ENCODE measurements at regions not wholly inside any gene's neighbourhood (a gene's known extent, or its start where the extent isn't known, plus 50 kb on each side); places are given as distances from the start of the nearest gene placed in this dataset.
A peak's percentile ranks its signal among the peaks of the same experiment; 100 is the strongest.

DNA sequence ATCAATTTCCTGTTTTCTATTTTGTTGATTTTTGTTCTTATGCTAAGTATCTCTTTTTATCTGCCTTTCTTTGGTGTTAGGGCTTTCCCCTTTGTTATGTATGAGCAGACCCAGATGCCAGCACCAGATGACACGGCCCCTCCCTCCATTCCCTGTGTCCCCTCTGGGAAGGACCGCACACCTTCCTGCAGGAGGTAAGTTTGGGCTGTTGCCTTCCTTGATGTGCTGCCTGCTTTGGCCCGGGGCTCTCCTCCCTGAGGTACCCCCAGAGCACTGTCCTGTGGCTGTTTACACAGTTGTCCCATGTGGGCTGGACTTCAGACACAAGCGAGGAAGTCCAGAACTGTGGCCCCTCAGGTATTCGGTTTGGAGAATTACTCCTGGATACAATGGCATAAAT is 343.8 kb upstream of the IRX1 start:
- DNase-seq (no peak), ATAC-seq (replicated peaks) (no peak)
- Mint-ChIP-seq H3K9me3 (peaks cover 3 to 17% of the 10 kb centered on the region in 2 donors), H3K27me3 (no peaks in the 10 kb centered on the region), H3K4me3 (no peak overlapping the region), H3K4me1 (no peaks in the 10 kb centered on the region), H3K27ac (no peak overlapping the region), H3K36me3 (peaks cover 0 to 2% of the 10 kb centered on the region in 2 donors)

DNA sequence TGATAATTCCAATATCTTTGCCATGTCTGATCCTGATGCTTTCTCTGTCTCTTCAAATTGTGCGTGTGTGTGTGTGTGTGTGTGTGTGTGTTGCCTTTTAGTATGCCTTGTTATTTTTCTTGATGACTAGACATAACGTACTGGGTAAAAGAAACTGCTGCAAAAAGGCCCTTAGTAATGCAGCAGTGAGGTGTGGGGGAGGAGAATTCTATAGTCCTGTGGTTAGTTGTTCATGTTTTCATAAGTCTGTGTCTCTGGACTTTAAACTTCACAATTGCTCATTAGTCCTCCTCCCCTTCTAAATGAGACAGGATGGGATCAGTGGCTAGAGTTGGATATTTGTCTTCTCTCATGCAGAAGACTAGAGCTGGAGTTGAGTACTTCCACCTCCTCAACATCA is 346.2 kb upstream of the IRX1 start:
- no peaks in the 10 kb centered on the region for H3K4me1 Mint-ChIP-seq
- peaks cover 0 to 2% of the 10 kb centered on the region in 2 donors for H3K36me3 Mint-ChIP-seq
- ATAC-seq (replicated peaks) (no peak), DNase-seq (no peak)
- no peaks in the 10 kb centered on the region for H3K27me3 Mint-ChIP-seq
- peaks cover 3 to 17% of the 10 kb centered on the region in 2 donors for H3K9me3 Mint-ChIP-seq
- H3K27ac Mint-ChIP-seq: no peak overlapping the region
- no peak overlapping the region for H3K4me3 Mint-ChIP-seq

DNA sequence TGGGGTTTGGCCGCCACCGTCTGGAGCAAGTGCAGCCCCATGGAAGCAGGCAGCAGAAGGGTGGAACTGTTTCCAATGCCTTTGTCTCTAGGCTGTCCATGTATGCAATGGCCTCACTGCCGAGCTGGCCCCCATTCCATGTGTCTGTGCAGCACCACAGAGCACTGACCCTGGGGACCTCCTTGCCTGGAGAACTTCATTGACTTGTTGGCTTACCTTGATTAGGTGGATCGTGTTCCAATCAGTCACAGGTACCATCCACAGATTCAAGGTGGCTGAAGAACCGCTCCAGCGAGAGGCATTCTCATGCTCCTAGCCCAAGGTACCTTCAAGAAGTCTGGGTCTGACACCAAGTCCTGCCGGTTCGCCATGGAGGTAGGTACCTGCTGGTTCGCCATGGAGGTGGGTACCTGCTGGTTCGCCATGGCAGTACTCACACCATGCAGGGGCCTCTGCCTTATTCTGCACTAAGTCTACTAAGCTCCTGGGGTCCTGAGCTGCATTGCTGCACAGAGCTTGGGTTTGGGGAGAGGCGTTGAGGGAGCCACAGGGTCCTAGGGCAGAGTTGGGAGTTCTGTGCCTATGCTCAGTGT is 358.3 kb upstream of the IRX1 start:
- ATAC-seq (replicated peaks) (no peak), DNase-seq (no peak)
- no peaks in the 10 kb centered on the region for H3K27me3 Mint-ChIP-seq
- peaks cover 5 to 15% of the 10 kb centered on the region in 2 donors for H3K9me3 Mint-ChIP-seq
- H3K4me3 Mint-ChIP-seq: no peak overlapping the region
- no peaks in the 10 kb centered on the region for H3K36me3 Mint-ChIP-seq
- no peaks in the 10 kb centered on the region for H3K4me1 Mint-ChIP-seq
- H3K27ac Mint-ChIP-seq: no peak overlapping the region

DNA sequence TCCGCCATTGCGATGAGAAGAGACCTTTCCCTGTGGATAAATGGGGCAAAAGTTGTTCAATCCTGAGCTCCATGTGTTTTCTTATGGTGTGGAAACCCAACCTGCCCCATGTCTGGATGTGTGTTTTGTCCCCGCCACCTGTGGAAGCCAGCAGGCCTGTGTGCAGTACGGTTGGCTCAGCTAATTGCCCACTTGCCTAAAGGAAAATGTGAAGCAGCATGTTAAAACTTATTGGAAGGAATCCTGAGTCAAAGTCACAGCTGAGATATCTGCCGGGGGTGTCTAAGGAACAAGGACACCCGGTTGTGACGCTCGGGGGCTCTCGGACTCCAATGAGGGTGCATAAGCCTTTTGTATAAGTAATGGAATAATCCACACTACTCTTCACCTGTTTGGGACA is 361.1 kb upstream of the IRX1 start:
- no peak for ATAC-seq (replicated peaks)
- H3K4me1 Mint-ChIP-seq: no peaks in the 10 kb centered on the region
- no peak overlapping the region for H3K27ac Mint-ChIP-seq
- H3K27me3 Mint-ChIP-seq: no peaks in the 10 kb centered on the region
- H3K4me3 Mint-ChIP-seq: no peak overlapping the region
- no peaks in the 10 kb centered on the region for H3K36me3 Mint-ChIP-seq
- no peak for DNase-seq
- peaks cover 5 to 14% of the 10 kb centered on the region in 2 donors for H3K9me3 Mint-ChIP-seq

DNA sequence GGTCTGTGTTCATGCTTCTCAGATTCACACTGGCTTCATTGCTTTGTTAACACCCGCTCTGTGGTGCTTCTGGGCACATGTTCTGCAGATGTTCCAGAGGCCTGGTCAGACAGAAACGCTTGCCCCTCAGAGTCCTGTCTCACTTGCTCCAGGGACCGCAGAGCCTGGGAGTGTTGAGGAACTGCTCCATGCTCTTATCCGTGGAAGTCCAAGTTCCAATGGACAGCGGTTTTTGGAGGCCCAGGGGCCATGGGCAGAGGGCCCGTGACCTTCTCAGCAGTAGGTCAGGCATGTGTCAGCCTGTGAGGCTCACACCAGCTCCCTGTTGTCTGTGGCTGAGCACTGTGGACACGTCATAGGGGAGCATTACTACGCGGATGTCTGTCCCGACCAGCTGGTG is 364.7 kb upstream of the IRX1 start:
- Mint-ChIP-seq H3K9me3 (peaks cover 4 to 9% of the 10 kb centered on the region in 2 donors), H3K4me1 (no peaks in the 10 kb centered on the region), H3K36me3 (no peaks in the 10 kb centered on the region), H3K27me3 (no peaks in the 10 kb centered on the region), H3K4me3 (no peak overlapping the region), H3K27ac (peak overlapping the region; percentile 62)
- no peak for DNase-seq
- no peak for ATAC-seq (replicated peaks)

DNA sequence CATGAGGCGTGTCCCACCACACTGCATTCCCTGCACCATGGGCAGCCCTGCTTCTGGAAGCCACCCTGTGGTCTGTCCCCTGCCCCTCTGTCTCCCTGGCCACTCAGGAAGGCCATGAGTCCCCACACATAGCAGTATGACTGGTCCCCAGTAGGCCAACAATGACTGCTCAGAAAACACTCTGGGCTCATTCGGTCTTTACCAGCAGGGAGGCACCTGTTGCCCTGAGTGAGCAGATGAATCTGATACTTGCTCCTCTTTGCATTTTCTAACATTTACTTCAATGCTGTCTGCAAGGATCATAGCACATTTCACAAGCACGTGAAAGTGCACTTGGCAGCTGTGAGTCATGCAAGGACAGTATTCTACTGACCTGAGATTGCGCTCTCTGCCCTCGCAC is 365.4 kb upstream of the IRX1 start:
- no peaks in the 10 kb centered on the region for H3K4me1 Mint-ChIP-seq
- peaks cover 4 to 8% of the 10 kb centered on the region in 2 donors for H3K9me3 Mint-ChIP-seq
- no peaks in the 10 kb centered on the region for H3K36me3 Mint-ChIP-seq
- H3K4me3 Mint-ChIP-seq: no peak overlapping the region
- ATAC-seq (replicated peaks): no peak
- H3K27ac Mint-ChIP-seq: no peak overlapping the region
- no peaks in the 10 kb centered on the region for H3K27me3 Mint-ChIP-seq
- no peak for DNase-seq

DNA sequence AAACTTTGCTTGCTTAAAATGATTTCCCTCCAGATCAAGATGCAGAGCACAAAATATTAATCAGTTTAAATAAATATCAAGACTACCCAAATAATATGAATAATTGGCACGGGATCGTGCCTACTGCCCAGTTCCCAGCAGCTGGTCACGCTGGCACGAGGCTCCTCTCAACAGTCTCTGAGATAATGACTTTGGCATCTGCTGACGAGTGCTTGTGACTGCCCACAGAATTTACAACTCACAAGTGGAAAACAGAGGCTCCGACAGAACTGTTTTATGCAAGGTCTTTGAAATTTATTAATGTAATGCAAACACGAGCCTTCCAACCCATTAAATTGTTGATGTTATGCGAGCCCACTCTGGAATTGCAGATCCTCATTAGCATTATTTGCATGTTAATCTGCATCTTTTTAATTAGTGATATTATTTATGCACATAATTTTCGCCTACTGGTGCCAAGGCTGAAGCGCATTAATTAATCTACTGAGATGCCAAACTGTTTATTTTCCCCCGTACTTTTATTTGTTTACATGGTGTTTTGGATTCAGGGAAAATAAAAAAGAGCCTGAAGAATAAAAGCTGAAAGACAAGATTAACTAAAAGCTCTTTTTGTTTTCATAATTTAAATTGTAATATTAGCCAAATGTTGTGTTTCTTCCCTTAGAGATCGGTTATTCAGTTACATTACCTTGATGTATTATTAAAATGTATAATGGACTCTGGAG is 369.3 kb upstream of the IRX1 start:
- Mint-ChIP-seq H3K4me3 (no peak overlapping the region), H3K36me3 (no peaks in the 10 kb centered on the region), H3K4me1 (no peaks in the 10 kb centered on the region), H3K27ac (no peak overlapping the region), H3K9me3 (peaks cover 4 to 10% of the 10 kb centered on the region in 2 donors), H3K27me3 (no peaks in the 10 kb centered on the region)
- DNase-seq: no peak
- no peak for ATAC-seq (replicated peaks)

DNA sequence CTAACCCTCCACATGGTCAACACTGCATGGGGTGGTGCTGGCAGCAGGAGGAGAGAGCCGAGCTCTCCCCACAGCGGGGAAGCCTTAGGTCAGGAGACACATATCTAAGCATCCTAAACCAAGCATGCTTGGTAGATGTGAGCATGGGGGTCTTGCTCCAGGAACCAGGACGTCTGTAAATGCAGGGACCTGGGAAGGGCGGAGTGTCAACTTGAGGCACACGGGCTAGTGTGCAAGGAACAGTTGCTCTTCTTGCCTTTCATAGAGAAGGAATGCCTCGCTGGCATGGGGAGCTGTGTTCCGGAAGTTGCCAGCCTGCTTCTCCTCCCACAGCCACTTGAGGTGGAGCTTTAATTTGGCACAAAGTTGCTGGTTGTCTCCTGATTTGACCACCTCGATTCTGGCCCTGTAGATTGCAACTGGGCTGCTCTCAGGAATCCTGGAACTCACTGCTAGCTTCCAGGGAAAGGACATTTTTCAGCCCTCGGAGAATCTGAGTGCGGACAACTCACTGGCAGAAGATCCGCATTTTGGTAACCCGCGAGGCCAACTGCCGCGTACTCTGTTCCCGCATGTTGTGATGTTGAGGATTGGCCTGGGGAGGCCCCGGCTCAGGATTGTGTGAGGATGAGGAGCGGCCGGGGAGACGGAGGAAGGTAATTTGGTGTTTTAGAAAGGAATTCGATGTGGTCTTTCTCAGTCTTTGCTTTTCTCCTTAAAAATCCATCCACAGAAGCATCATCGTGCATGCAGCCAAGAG is 370.3 kb upstream of the IRX1 start:
- Mint-ChIP-seq H3K27me3 (no peaks in the 10 kb centered on the region), H3K9me3 (peaks cover 4 to 10% of the 10 kb centered on the region in 2 donors), H3K36me3 (no peaks in the 10 kb centered on the region), H3K27ac (no peak overlapping the region), H3K4me1 (no peaks in the 10 kb centered on the region), H3K4me3 (no peak overlapping the region)
- DNase-seq: no peak
- no peak for ATAC-seq (replicated peaks)

DNA sequence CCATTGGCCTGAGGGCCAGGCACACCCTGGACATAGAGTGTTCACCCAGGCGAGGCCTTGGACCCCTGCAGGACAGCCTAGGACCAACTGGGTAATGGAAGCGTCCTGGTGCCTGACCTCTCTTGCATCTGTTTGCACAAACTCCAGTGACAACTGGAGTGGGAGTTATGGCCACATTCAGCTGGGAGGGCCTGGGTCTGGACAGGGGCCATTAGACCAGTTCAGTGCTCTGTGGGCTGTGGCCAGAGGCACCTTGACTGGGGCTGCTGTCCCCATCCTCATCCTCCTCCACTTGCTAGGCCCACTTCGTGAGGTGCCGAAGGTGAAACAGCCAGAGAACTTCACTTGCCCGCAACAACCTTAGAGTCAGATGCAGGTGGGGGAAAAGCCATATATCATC is 372.7 kb upstream of the IRX1 start:
- Mint-ChIP-seq H3K27me3 (no peaks in the 10 kb centered on the region), H3K36me3 (no peaks in the 10 kb centered on the region), H3K4me3 (no peak overlapping the region), H3K9me3 (peaks cover 0 to 6% of the 10 kb centered on the region in 2 donors), H3K4me1 (no peaks in the 10 kb centered on the region), H3K27ac (no peak overlapping the region)
- DNase-seq: no peak
- no peak for ATAC-seq (replicated peaks)

DNA sequence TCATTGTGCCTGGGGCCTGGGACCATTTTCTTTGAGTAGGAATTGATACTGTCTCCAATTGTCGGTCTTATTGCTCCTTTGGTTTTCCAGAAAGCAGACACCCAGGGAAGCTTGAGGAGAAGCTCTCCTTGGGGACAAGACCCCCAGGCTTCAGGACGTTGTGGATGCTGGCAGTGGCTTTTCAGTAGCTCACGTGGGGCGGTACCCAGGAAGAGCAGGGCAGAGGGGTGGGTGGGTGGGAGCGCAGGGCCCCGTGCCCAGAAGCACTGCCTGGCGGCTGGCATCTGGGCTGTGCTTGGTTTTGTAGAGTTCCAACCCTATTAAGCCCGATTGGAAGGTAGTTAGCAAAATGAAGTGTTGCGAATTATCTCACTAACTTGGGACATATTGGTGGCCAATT is 374.2 kb upstream of the IRX1 start:
- ATAC-seq (replicated peaks) (no peak), DNase-seq (no peak)
- Mint-ChIP-seq H3K4me3 (no peak overlapping the region), H3K27ac (no peak overlapping the region), H3K36me3 (no peaks in the 10 kb centered on the region), H3K9me3 (peaks cover 0 to 3% of the 10 kb centered on the region in 2 donors), H3K27me3 (no peaks in the 10 kb centered on the region), H3K4me1 (no peaks in the 10 kb centered on the region)

DNA sequence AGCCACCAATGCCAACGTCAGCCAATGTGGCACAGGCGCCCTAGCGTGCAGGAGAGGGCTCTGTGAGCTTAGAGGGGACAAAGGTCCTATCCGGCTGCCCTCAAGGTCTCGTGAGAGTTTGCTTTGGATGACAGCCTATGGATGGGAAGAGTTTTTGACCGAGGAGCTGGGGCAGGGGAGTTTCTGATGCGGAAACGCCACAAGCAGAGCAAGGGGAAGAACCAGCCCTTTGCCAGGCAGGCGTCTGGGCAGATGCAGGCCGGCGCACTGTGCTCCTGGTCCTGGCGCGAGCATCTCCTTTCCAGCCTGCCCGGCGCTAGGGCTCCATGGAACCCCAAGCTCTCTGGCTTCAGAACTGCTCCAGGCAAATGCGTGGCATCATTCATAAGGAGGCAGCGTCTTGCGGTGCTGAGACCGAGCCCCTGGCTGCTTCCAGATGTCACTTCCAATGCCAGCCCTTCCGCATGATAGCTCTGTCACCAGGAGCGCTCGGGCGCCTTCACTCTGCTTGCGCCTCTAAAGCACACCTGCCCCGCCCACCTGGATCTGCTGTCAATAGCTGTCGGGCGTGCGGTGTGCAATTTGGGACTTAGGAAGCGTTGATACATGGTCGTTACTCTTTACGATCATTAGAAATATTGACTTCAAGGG is 374.9 kb upstream of the IRX1 start:
- H3K27ac Mint-ChIP-seq: no peak overlapping the region
- H3K4me1 Mint-ChIP-seq: no peaks in the 10 kb centered on the region
- H3K9me3 Mint-ChIP-seq: peaks cover 0 to 3% of the 10 kb centered on the region in 2 donors
- H3K27me3 Mint-ChIP-seq: no peaks in the 10 kb centered on the region
- H3K36me3 Mint-ChIP-seq: no peaks in the 10 kb centered on the region
- H3K4me3 Mint-ChIP-seq: no peak overlapping the region
- ATAC-seq (replicated peaks): no peak
- DNase-seq: no peak

DNA sequence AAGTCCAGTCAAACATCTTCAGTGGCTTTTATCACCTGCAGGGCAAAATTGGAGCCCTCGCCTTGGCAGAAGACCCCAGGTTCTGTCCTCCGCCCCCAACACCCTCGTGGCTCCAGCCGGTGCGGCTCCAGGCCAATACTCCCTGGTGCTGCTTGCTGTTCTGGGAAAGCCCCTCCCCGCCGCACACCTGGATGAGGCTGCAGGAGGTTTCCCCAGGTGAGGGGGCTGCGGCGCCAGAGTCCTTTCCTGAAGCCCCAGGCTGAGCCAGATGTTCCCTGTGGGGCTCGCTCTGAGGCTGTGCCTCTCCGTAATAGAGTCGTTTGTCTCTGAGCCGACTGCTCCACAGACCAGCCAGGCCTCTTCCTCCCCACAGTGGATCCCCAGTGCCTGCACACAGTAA is 375.4 kb upstream of the IRX1 start:
- no peak for ATAC-seq (replicated peaks)
- Mint-ChIP-seq H3K27ac (no peak overlapping the region), H3K36me3 (no peaks in the 10 kb centered on the region), H3K4me3 (no peak overlapping the region), H3K9me3 (peaks cover 0 to 1% of the 10 kb centered on the region in 2 donors), H3K4me1 (no peaks in the 10 kb centered on the region), H3K27me3 (no peaks in the 10 kb centered on the region)
- DNase-seq: no peak

DNA sequence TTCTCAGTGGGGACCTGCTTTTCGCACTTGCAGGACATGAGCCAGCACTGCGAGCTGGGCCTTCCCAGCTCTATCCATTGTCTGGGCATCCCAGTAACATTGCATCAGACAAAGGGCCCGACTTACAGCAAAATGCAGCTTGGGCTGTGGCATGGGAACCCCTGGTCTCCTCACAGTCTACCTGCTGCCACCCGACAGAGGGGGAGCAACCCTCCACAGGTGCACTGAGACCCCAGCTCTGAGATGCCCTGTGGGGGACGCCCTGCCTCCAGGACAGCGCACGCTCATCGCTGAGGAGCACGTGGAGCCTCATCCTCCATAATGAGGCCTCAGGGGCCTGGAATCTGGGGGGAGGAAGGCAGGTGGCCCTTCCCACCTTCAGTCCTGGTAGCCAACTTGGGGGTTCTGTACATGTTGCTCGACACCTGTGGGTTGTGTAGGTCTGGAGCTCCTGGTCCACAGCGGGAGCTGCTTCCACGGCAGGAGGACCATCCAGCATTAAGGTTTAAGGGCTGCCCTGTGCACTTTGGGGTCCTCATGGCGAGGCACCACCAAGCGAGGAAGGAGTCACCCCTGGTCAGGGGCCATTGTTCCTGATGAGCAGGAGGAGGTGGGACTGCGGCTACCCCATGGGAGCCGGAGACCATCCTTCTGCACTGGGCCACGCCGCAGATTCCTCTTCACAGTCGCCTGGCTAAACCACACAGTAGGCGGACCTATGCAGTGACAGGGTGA is 376.5 kb upstream of the IRX1 start:
- Mint-ChIP-seq H3K27ac (no peak overlapping the region), H3K27me3 (no peaks in the 10 kb centered on the region), H3K4me3 (no peak overlapping the region), H3K36me3 (no peaks in the 10 kb centered on the region), H3K4me1 (no peaks in the 10 kb centered on the region), H3K9me3 (no peaks in the 10 kb centered on the region)
- DNase-seq: no peak
- peak in 1 of 2 donors; percentile 27 for ATAC-seq (replicated peaks)
